NK-92 treated with Interleukin-12 subunit alpha and Interleukin-12 subunit beta, amount 100 ng/mL, for 24 hours (cell line): ENCODE measurements at regions not wholly inside any gene's neighbourhood (a gene's known extent, or its start where the extent isn't known, plus 50 kb on each side); places are given as distances from the start of the nearest gene placed in this dataset.
"Not testable (repeated sequence)": the region's sequence is repeated elsewhere in the genome, so short reads cannot be mapped to it uniquely, and the experiment has no call there.

ENCODE experiments used
- DNase-seq: peaks from one replicate; lab custom pipeline; 2025; lab: John Stamatoyannopoulos, UW

DNA sequence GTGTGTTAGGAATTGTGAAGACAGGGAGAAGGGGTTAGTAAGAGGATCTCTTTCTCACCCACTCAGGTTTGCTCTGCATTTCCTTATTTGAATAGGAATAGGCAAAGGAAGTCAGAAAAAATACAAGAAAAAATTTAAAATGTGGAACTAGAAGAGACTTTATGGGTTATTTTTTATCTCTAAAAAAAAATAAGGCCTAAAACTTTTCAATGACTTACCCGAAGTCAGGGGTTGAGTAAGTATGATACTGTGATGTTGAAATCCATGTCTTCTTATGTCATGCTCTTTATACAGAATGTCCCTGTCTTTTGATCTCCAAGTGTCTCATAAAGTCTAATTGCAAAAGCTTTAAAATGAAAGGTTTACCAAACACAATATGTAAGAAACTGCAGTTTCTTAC, 148.3 kb upstream of the PIK3R1 start:
- no peak for DNase-seq

- DNase-seq: no peak
These were observed 149.1 kb upstream of the PIK3R1 start for GRCh38 chr5:68066277-68066955.

- not testable (repeated sequence) for DNase-seq
These were observed 150.2 kb upstream of the PIK3R1 start for GRCh38 chr5:68065321-68065720.

- no peak for DNase-seq
These were observed 155.2 kb upstream of the PIK3R1 start for GRCh38 chr5:68060382-68060781.

DNA sequence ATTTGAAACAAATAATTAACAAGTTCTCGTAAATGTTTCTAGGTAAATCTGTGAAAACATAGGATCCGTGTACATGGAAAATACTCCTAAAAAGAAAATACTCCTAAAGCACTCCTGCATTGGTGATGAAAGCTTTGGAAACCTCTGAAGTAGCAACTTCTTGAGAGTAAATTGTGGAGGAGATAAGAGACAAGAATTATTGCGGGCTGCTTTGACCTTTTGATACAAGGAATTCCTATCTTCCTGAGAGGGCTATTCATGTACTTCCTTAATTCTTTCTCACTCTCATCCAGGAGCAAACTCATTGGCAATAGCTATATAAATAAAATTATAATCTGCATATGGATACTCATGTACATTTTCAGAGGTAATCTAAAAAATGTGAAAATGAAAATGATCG, 158.4 kb upstream of the PIK3R1 start:
- DNase-seq: no peak

GRCh38 chr5:68055686-68056085, 159.9 kb upstream of the PIK3R1 start:
- no peak for DNase-seq

- no peak for DNase-seq
These were observed 160.9 kb upstream of the PIK3R1 start for GRCh38 chr5:68054638-68055037.

GRCh38 chr5:68053202-68053601, 162.4 kb upstream of the PIK3R1 start:
- DNase-seq: no peak

DNA sequence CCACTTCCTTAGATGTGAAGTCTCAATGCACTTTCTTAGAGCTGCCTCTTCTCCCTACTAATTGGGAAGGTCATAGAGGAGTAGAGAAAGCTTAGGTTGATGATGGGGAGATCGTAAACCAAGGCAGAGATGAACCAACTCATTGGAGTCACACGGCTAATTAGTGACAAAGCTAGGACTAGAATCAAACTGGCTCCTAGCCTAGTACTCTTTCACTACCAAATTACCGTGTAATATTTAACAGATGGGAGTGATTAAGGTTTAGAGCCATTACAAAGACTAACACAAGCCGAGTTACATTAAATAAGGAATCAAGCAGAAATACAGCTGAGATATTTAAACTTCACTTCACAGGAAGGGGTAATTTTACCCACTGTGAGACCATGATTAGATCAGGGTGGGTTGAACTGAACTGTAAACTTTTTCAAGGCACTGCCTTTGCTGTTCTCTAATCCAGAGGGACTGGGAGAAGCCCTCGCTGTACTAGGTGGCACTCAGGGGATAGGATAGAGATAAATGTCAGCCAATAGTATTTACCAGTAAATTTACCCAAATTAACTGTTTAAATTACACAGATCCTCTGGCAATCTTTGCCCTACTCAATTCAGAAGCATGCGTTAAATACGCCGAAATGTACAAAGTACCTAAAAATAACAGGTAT, 166.4 kb upstream of the PIK3R1 start:
- no peak for DNase-seq

- no peak for DNase-seq
These were observed 167.0 kb upstream of the PIK3R1 start for GRCh38 chr5:68048516-68048915.

DNA sequence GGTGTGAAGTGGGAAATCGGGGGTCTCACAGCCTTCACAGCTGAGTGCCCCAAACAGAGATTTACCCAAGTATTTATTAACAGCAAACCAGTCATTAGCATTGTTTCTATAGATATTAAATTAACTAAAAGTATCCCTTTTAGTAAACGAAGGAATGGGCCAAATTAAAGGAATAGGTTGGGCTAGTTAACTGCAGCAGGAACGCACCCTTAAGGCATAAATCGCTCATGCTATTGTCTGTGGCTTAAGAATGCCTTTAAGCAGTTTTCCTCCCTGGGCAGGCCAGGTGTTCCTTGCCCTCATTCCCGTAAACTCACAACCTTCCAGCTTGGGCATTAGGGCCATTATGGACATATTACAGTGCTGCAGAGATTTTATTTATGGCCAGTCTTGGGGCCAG, 167.5 kb upstream of the PIK3R1 start:
- DNase-seq: not testable (repeated sequence)

GRCh38 chr5:68047035-68047434, 168.5 kb upstream of the PIK3R1 start:
- no peak for DNase-seq

GRCh38 chr5:68046445-68046844, 169.1 kb upstream of the PIK3R1 start:
- no peak for DNase-seq

GRCh38 chr5:68041293-68041692, 174.3 kb upstream of the PIK3R1 start:
- DNase-seq: no peak

DNA sequence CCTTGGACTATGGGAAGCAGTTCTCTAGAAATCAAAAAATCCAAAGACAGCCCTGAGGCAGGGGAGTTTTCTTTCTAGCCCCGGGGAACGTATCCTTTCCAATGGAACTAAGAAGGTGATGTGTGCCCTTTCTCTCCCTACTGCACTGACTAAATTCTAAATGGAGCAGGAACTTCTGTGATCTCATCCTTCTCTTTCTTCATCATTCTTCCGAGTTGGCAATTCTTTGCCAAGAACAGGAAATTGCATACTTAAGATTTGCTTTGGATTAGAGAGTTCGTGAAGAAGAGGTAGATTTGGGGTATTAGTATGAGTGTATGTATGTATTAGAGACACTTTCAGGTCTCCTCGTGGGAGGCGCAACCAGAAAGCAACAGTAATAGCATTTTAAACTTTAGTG, 178.0 kb upstream of the PIK3R1 start:
- DNase-seq: no peak

DNA sequence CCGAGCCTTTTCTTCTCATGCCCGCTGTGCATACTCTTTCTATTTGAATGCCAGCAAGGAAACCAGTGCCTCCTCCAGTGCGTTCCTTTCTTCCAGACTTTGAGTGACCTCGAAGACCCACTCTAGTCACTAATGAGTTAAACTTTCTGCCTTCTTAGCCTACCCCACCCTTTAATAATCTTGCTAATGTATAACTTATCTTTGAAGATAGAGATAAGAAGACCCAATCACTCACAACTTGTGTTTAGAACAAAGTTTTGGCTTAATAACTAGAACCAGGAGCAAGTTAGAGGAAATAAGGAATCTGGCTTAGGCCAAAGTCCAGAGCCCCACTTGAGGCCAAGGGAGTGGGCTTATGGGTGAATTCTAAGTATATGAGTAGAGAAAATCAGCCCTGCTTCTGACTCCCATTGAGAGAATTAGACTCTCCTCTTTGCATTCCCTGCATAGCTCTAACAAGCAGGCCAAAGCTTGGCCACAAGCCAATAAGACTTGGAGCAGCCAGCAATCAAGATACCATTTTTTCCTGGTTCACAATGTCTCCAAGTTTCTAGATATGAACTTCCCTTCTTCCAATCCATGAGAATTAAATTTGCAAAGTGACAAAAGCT, 181.5 kb upstream of the PIK3R1 start:
- DNase-seq: no peak

DNA sequence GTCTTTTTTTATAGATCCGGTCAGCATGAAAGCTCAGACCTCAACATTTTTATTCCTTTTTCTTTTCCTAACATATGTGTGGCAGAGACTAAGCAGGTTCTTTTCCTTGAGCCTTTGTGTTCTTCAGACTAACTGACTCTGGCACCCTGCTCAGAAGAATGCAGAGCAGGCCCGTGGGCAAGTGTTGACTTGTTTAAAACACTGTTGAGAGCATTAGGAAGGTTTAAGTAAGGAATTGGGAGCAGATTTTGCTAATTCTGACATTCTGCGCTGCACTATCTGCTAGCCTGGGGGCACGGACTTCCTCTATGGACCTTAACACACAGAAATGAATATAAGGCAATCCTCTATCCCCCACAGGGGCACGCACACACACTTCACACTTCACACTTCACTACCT, 182.5 kb upstream of the PIK3R1 start:
- DNase-seq: no peak

DNA sequence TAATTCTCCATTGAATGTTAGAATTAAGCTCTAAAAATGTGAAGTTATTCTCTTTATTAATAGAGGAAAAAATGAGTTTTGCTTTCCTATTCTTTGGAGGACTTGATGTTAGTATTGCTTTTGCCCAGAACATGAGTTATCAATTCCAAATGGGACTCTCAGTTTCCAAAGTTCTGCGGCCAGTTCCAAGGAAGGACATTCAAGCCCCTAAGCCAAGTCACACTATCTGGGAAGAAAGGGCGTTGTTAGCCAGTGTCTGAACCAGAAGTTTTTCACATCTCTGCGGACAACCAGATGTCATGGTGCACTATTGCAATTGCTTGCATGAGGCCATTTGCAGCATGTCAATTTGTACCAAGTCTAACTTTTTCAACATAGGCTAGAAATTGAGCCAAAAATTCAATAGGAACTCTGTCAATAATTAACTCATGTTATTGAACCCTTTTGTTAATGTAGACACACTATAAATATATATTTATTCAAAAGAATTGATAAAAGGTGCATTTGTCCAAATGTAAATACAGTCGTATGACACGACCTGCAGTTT, 183.3 kb upstream of the PIK3R1 start:
- DNase-seq: no peak

GRCh38 chr5:68028131-68028727, 187.3 kb upstream of the PIK3R1 start:
- no peak for DNase-seq

- DNase-seq: no peak
These were observed 188.0 kb upstream of the PIK3R1 start for GRCh38 chr5:68027519-68027918.

DNA sequence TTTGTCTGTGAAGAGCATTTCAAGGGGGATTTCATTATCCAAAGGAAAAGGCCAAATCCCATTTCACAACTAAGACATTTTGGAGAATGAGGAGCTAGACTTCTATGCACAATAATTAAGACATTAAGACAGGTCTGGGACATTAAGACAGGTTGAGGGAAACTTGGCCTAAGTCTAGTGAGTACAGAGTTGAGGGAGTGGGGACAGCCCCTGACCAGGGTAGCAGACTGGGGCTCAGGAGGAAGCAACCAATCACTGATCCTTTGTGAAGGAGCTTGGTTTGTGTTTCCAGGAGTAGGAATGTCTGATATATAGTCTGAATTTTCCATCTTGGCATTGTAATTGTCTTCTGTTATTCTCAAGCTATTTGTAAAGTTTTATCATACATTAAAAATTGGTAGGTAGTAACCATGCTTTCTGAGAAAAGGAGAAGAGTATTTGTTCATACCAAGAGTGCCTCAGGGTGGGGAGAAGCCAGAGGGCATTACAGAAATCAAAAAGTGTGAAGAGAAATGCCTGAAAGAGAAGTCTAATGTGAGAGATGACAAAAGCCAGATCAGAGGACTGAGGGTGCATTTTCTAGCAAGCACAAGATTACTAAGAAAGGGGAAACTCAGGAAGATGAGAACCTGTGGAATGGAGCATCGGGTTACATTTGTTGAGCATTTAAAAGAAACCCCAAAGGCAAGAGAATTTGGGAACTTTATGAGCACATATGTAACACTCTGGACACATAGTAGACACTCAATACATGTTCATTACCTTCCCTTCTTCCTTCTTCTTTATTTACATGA, 189.3 kb upstream of the PIK3R1 start:
- DNase-seq: no peak

DNA sequence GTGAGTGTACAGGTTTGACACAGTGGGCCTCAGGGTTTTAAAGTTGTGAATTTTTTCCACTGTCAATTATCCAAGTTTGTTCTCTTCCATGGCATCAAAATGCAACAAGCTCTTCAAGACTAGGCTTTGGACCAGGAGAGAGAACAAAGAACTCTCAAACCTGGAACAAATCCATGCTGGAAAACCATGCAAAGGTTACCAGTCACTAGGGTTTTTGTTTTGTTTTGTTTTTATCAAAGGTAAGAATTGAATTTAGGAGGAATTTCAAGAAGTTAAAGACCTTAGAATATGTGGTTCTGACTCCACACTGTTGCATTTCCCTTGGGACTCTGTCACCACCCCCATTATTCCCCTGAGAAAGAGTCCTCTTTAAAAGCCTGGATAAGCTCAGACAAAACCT, 191.1 kb upstream of the PIK3R1 start:
- no peak for DNase-seq
